GM12891 (cell line): ENCODE measurements at regions not wholly inside any gene's neighbourhood (a gene's known extent, or its start where the extent isn't known, plus 50 kb on each side); places are given as distances from the start of the nearest gene placed in this dataset.

Experiments used
- POLR2A ChIP-seq: IDR thresholded peaks from 2 replicates; pipeline ENCODE4 v1.6.1; 2011; ENCODE audit warnings: low read depth, low read length, control low read depth
- POLR2AphosphoS5 ChIP-seq: IDR thresholded peaks from 2 replicates; pipeline ENCODE4 v1.6.1; 2011; ENCODE audit warnings: low read depth, low read length, control low read depth
- TAF1 ChIP-seq: IDR thresholded peaks from 2 replicates; pipeline ENCODE4 v1.6.1; 2011; ENCODE audit warnings: low read depth, low read length, control low read depth

DNA sequence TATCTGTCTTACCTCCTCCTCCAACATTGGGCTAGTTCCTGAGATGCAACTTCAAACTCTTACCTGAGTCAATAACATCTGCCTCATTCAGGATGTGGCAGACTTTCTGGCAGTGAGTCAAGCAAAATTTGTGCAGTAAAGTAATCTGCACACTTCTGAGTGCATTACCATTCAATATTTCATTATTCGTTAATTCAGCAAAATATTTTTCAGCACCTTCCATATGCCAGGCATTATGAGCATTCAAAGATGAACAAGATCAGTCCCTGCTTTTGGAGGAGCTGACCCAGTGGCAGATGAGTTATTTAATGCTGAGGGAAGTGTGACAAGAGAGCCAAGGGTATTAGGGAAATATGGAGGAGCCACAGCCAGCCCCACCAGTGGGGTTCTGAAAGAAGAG, 339.7 kb downstream of the LNPK start:
- TF ChIP-seq POLR2AphosphoS5 (no peak), POLR2A (no peak), TAF1 (no peak)
